Progenitor cell of endocrine pancreas (in vitro differentiated cells): ENCODE measurements at regions not wholly inside any gene's neighbourhood (a gene's known extent, or its start where the extent isn't known, plus 50 kb on each side); places are given as distances from the start of the nearest gene placed in this dataset.
A peak's percentile ranks its signal among the peaks of the same experiment; 100 is the strongest.

Experiments
- DNase-seq: peaks from one replicate; pipeline ENCODE4 v3.0.0; 2021; ENCODE audit warnings: low spot score; ENCODE audit not compliant: unreplicated experiment
- H3K27ac Mint-ChIP-seq: 2 replicates; pipeline ENCODE4 v1.8.0; 2021; ENCODE audit warnings: mild to moderate bottlenecking, moderate library complexity, mixed read lengths
- H3K27me3 Mint-ChIP-seq: 2 replicates; pipeline ENCODE4 v1.8.0; 2021; ENCODE audit warnings: mixed read lengths
- H3K36me3 Mint-ChIP-seq: 2 replicates; pipeline ENCODE4 v1.8.0; 2022; ENCODE audit warnings: mixed read lengths; ENCODE audit not compliant: insufficient read depth
- H3K4me1 Mint-ChIP-seq: 2 replicates; pipeline ENCODE4 v1.8.0; 2021; ENCODE audit warnings: low read depth, mixed read lengths
- H3K4me3 Mint-ChIP-seq: 2 replicates; pipeline ENCODE4 v1.8.0; 2021; ENCODE audit warnings: low read depth, mild to moderate bottlenecking, moderate library complexity, mixed read lengths
- H3K9me3 Mint-ChIP-seq: 2 replicates; pipeline ENCODE4 v1.8.0; 2021; ENCODE audit warnings: low read depth, mixed read lengths
- CTCF ChIP-seq: fragments of 200-600 bp; sonication (generic); IDR thresholded peaks from one replicate; pipeline ENCODE4 v1.5.0; 2021; ENCODE audit warnings: antibody characterized with exemption, mild to moderate bottlenecking; ENCODE audit not compliant: unreplicated experiment

DNA sequence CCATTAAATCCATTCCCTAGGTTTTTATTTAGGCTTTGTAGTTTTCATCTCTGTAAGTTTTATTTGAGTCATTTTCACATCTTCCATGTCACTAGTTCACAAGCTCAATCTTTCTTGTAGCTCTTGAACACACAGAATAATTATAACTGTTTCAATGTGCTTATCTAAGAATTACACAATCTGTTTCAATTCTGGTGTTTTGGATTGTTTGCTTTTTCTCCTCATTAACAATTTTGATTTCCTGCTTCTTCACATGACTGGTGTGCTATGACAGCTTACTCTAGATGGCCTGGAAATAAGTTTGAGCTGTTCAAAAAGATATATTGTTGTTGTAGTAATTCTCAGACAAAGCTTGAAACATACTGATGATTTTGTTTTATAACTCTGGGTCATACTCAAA, 1974.1 kb upstream of the NUDT12 start:
- Mint-ChIP-seq H3K4me1 (no peaks in the 10 kb centered on the region), H3K27ac (no peak overlapping the region), H3K27me3 (no peaks in the 10 kb centered on the region), H3K36me3 (no peaks in the 10 kb centered on the region), H3K9me3 (no peaks in the 10 kb centered on the region), H3K4me3 (no peak overlapping the region)
- no peak for TF ChIP-seq CTCF
- DNase-seq = no peak

DNA sequence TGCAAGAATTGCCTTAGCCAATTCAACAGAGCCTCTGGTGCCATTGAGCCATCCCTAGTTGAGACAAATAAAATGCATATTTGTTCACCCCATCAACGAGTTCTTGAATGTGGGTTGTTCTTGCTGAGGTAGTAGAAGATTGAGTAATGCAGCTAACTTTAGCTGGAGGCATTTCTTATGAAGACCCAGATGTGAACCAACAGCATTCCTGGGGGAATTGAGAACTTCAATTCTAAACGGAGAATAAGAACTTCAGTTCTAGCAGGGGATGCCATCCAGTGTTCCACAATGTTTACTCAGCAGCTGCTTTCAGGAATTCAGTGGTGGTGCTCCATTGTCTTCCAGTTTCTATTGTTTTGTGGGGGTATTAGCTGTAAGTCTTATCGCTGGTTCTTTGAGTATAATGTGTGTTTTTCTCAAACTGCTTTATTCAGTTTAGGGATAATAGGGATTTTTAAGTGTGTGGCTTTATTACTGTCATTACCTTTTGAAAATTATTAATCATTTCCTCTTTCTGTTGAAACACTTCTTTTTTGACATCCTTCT, 1968.2 kb upstream of the NUDT12 start:
- Mint-ChIP-seq H3K4me1 (no peaks in the 10 kb centered on the region), H3K9me3 (peaks cover 36% of the 10 kb centered on the region), H3K4me3 (no peak overlapping the region), H3K27ac (no peak overlapping the region), H3K36me3 (peaks cover 2% of the 10 kb centered on the region), H3K27me3 (no peaks in the 10 kb centered on the region)
- no peak for TF ChIP-seq CTCF
- DNase-seq = no peak

GRCh38 chr5:105529851-105530250, 1967.3 kb upstream of the NUDT12 start:
- Mint-ChIP-seq H3K27me3 (no peaks in the 10 kb centered on the region), H3K4me1 (no peaks in the 10 kb centered on the region), H3K4me3 (no peak overlapping the region), H3K36me3 (peaks cover 2% of the 10 kb centered on the region), H3K9me3 (peaks cover 36% of the 10 kb centered on the region), H3K27ac (no peak overlapping the region)
- TF ChIP-seq CTCF = no peak
- no peak for DNase-seq

DNA sequence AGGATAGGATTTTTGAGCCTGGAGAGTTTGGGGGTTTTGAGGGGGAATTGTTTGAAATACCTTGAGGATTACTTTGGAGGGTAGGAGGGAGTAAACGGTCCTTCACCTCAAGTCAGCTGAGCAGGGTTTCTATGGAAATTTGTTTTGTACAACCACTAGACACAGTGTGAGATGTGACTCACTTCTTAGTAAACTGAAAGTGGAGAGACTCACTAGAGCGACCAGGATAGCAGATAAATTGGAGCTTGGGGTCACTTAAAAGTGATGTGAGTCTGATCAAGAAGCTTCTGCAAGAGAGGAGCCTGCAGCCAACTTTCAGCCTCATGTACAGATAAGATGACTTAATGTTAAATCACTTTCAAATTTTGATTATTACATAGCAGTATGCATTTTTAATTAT, 1945.9 kb upstream of the NUDT12 start:
- no peak overlapping the region for H3K27ac Mint-ChIP-seq
- TF ChIP-seq CTCF = no peak
- DNase-seq = no peak
- H3K27me3 Mint-ChIP-seq = no peaks in the 10 kb centered on the region
- H3K4me3 Mint-ChIP-seq = no peak overlapping the region
- no peaks in the 10 kb centered on the region for H3K36me3 Mint-ChIP-seq
- no peaks in the 10 kb centered on the region for H3K4me1 Mint-ChIP-seq
- peaks cover 2% of the 10 kb centered on the region for H3K9me3 Mint-ChIP-seq

GRCh38 chr5:105506692-105507277, 1944.2 kb upstream of the NUDT12 start:
- Mint-ChIP-seq H3K27ac (no peak overlapping the region), H3K36me3 (no peaks in the 10 kb centered on the region), H3K9me3 (no peaks in the 10 kb centered on the region), H3K4me1 (no peaks in the 10 kb centered on the region), H3K27me3 (no peaks in the 10 kb centered on the region), H3K4me3 (no peak overlapping the region)
- peak; percentile 59 for TF ChIP-seq CTCF
- DNase-seq = no peak
